Mesothelial cell of epicardium (in vitro differentiated cells): ENCODE measurements at regions not wholly inside any gene's neighbourhood (a gene's known extent, or its start where the extent isn't known, plus 50 kb on each side); places are given as distances from the start of the nearest gene placed in this dataset.

Experiments used
- DNase-seq, 2 experiments: peaks; one replicate each; pipeline ENCODE4 v3.0.0; 2021; ENCODE audit warnings: low spot score in 2 of 2; ENCODE audit not compliant: unreplicated experiment in 2 of 2
- H3K27ac Mint-ChIP-seq: 2 replicates; pipeline ENCODE4 v1.8.0; 2021; ENCODE audit warnings: mixed read lengths
- H3K27me3 Mint-ChIP-seq: 2 replicates; pipeline ENCODE4 v1.8.0; 2021; ENCODE audit warnings: low read depth, mixed read lengths
- H3K36me3 Mint-ChIP-seq: 2 replicates; pipeline ENCODE4 v1.8.0; 2021; ENCODE audit warnings: mixed read lengths
- H3K4me1 Mint-ChIP-seq: 2 replicates; pipeline ENCODE4 v1.8.0; 2021; ENCODE audit warnings: mixed read lengths
- H3K4me3 Mint-ChIP-seq: 2 replicates; pipeline ENCODE4 v1.8.0; 2021; ENCODE audit warnings: mild to moderate bottlenecking, moderate library complexity, mixed read lengths
- H3K9me3 Mint-ChIP-seq: 2 replicates; pipeline ENCODE4 v1.8.0; 2021; ENCODE audit warnings: mixed read lengths
- TF ChIP-seq, protein P1 (sequence below): fragments of 200-600 bp; sonication (generic); IDR thresholded peaks from one replicate; pipeline ENCODE4 v1.5.0; 2021; ENCODE audit warnings: antibody characterized with exemption; ENCODE audit not compliant: unreplicated experiment

DNA sequence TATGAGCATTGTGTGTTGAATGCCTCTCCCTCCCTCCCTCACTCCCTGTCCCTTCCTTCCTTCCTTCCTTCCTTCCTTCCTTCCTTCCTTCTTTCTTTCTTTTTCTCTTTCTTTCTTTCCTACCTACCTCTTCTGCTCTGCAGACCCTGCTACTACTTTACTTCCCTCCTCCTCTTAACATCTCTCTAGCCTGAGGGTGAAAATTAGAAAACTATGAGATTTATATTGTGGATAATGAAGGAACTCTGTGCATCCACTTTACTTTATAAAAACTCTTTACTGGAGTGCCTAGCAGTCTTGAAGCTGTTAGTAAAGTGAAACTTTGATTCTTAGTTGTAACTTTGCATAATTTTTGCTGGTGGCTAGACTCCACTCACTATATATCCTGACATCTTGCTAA is 572.2 kb downstream of the RWDD3 start:
- TF ChIP-seq, protein P1, sequence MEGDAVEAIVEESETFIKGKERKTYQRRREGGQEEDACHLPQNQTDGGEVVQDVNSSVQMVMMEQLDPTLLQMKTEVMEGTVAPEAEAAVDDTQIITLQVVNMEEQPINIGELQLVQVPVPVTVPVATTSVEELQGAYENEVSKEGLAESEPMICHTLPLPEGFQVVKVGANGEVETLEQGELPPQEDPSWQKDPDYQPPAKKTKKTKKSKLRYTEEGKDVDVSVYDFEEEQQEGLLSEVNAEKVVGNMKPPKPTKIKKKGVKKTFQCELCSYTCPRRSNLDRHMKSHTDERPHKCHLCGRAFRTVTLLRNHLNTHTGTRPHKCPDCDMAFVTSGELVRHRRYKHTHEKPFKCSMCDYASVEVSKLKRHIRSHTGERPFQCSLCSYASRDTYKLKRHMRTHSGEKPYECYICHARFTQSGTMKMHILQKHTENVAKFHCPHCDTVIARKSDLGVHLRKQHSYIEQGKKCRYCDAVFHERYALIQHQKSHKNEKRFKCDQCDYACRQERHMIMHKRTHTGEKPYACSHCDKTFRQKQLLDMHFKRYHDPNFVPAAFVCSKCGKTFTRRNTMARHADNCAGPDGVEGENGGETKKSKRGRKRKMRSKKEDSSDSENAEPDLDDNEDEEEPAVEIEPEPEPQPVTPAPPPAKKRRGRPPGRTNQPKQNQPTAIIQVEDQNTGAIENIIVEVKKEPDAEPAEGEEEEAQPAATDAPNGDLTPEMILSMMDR, result no peak
- no peak overlapping the region for H3K27ac Mint-ChIP-seq

DNA sequence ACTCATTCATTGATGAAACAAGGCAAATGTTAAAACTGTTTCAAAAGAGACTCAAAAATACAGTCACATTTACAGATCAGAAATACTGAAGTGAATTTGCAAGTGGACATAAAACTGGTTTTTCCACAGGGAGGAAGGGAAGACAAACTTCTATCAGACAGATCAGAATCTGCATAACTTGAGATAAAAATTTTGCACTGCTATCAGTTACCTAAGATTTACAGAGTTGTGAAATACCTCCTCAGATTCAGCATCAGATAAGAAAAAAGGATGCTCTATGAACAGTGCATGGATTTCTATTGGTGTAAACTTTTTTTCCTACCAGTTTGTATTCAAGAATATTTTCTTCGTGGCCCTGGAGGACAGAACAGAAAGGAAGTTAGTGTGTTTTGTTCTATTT is 575.4 kb downstream of the RWDD3 start:
- TF ChIP-seq, protein P1, result no peak
- H3K27me3 Mint-ChIP-seq, result no peaks in the 10 kb centered on the region
- DNase-seq, result no peak
- H3K4me1 Mint-ChIP-seq, result peaks cover 32% of the 10 kb centered on the region
- no peak overlapping the region for H3K4me3 Mint-ChIP-seq
- peaks cover 13% of the 10 kb centered on the region for H3K9me3 Mint-ChIP-seq
- H3K36me3 Mint-ChIP-seq, result no peaks in the 10 kb centered on the region
- no peak overlapping the region for H3K27ac Mint-ChIP-seq

More for the DNA sequence above, 572.2 kb downstream of the RWDD3 start:
- Mint-ChIP-seq H3K4me3 (no peak overlapping the region), H3K4me1 (peaks cover 28% of the 10 kb centered on the region), H3K36me3 (no peaks in the 10 kb centered on the region), H3K27me3 (no peaks in the 10 kb centered on the region), H3K9me3 (peaks cover 16% of the 10 kb centered on the region)
- no peak for DNase-seq

DNA sequence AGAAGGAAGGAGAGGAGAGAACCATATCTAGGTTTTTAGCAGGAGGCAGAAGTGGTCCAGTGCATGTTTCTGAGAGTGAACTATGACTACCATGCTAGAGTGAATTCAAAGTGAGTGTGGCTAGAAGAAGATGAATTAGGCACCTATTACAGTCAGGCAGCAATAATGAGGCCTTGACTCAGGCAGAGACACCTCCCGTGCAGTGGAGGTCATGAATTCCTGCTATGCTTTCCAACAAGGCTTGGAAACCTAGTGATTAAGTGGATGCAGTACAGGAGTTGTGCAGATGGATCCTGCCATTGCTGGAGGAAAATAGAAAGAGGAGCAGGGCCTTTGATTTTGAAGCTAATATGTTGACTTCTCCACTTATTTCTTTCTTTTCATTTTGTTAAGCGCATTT is 581.5 kb downstream of the RWDD3 start:
- Mint-ChIP-seq H3K27ac (no peak overlapping the region), H3K27me3 (no peaks in the 10 kb centered on the region), H3K36me3 (no peaks in the 10 kb centered on the region), H3K4me3 (no peak overlapping the region), H3K4me1 (peaks cover 7% of the 10 kb centered on the region), H3K9me3 (peaks cover 9% of the 10 kb centered on the region)
- DNase-seq, result no peak
- TF ChIP-seq, protein P1, result no peak

DNA sequence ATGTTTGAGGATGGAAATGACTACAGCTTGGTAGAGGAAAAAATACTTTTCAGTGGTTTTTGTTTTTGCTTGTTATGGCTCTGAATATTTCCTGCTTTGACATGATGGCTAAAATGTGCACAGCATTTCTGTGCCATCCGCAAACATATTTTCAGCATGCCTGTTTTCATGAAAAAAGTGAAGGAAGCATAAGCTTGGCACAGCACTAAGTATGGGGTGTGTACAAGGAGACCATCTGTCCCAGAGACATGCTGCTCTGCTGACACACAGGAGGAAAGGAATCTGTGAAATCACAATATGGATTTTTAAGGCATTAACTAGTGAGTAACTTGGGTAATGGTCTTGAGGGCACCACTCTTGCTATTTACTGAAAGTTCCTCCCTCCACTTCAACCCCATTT is 595.5 kb downstream of the RWDD3 start:
- peaks cover 1% of the 10 kb centered on the region for H3K27me3 Mint-ChIP-seq
- DNase-seq, result no peak
- H3K36me3 Mint-ChIP-seq, result no peaks in the 10 kb centered on the region
- no peaks in the 10 kb centered on the region for H3K9me3 Mint-ChIP-seq
- H3K4me3 Mint-ChIP-seq, result no peak overlapping the region
- TF ChIP-seq, protein P1, result no peak
- no peaks in the 10 kb centered on the region for H3K4me1 Mint-ChIP-seq
- no peak overlapping the region for H3K27ac Mint-ChIP-seq

DNA sequence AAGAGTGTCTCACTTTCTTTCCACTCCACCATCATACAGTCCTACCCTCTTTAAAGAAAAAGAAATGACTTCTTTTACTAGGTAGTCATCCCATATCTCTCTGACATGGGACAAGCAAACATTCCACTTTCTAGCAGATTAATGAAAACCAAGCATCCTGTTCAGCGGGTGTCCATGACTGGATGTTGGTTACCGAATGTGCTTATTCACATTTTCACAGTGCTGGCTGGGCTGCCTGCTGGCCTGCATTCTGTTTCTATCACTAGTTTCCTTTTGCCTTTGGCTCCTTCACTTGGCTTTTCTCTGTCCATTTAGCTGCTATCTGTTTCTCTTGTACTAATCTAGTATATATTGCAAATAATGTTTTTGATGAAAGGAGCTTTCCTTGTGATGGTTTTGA is 598.4 kb downstream of the RWDD3 start:
- Mint-ChIP-seq H3K36me3 (peaks cover 3% of the 10 kb centered on the region), H3K4me1 (no peaks in the 10 kb centered on the region), H3K27ac (no peak overlapping the region), H3K4me3 (no peak overlapping the region), H3K27me3 (peaks cover 1% of the 10 kb centered on the region), H3K9me3 (peaks cover 23% of the 10 kb centered on the region)
- TF ChIP-seq, protein P1, result no peak
- no peak for DNase-seq

DNA sequence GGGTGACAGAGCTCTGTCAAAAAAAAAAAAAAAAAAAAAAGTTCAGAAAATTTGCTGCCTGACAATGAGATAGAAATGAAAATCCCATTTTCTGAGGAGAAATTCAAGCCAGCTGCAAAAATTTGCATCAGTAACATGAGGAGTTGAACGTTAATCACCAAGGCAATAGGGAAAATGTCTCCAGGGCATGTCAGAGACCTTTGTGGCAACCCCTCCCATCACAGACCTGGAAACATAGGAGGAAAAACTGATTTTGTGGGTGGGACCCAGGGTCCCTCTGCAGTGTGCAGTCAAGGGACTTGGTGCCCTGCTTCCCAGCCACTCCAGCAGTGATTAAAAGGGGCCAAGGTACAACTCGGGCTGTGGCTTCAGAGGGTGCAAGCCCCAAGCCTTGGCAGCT is 615.4 kb downstream of the RWDD3 start:
- no peak overlapping the region for H3K27ac Mint-ChIP-seq
- H3K4me1 Mint-ChIP-seq, result no peaks in the 10 kb centered on the region
- TF ChIP-seq, protein P1, result no peak

More for the DNA sequence above, 615.4 kb downstream of the RWDD3 start:
- no peak for DNase-seq
- no peaks in the 10 kb centered on the region for H3K36me3 Mint-ChIP-seq
- no peaks in the 10 kb centered on the region for H3K27me3 Mint-ChIP-seq
- H3K4me3 Mint-ChIP-seq, result no peak overlapping the region
- peaks cover 4% of the 10 kb centered on the region for H3K9me3 Mint-ChIP-seq
